OCI-LY3 (cell line): ENCODE measurements at regions not wholly inside any gene's neighbourhood (a gene's known extent, or its start where the extent isn't known, plus 50 kb on each side); places are given as distances from the start of the nearest gene placed in this dataset.
"Not testable (repeated sequence)": the region's sequence is repeated elsewhere in the genome, so short reads cannot be mapped to it uniquely, and the experiment has no call there.

Source experiments
- H2AFZ ChIP-seq: fragments of 200-600, 300-600 bp; shearing (Covaris generic); 2 replicates; pipeline ENCODE4 v1.6.0; 2014; ENCODE audit warnings: antibody characterized with exemption, low read depth, low read length
- H3K27ac ChIP-seq: fragments of 200-600, 300-600 bp; sonication (generic); 2 replicates; pipeline ENCODE4 v1.5.1; 2014; ENCODE audit warnings: mild to moderate bottlenecking, low read length, moderate library complexity, mixed read lengths
- H3K27me3 ChIP-seq: fragments of 200-600, 300-600 bp; sonication (generic); 2 replicates; pipeline ENCODE4 v1.6.1; 2014; ENCODE audit warnings: low read depth, low read length, mixed read lengths
- H3K36me3 ChIP-seq: fragments of 200-600, 300-600 bp; sonication (generic); replicated peaks from 2 replicates; pipeline ENCODE3; 2014; ENCODE audit warnings: low read depth, low read length, mixed read lengths
- H3K4me1 ChIP-seq: fragments of 300-600, 200-600 bp; sonication (generic); 2 replicates; pipeline ENCODE4 v1.6.1; 2014; ENCODE audit warnings: low read length, mixed read lengths
- H3K4me2 ChIP-seq: fragments of 200-600, 300-600 bp; sonication (generic); 2 replicates; pipeline ENCODE4 v1.6.1; 2014; ENCODE audit warnings: low read length, mixed read lengths
- H3K4me3 ChIP-seq: fragments of 300-600, 200-600 bp; sonication (generic); 2 replicates; pipeline ENCODE4 v1.5.1; 2014; ENCODE audit warnings: antibody characterized with exemption, mild to moderate bottlenecking, low read length, moderate library complexity
- H3K79me2 ChIP-seq: fragments of 300-600, 200-600 bp; shearing (Covaris generic); 2 replicates; pipeline ENCODE4 v1.6.1; 2014; ENCODE audit warnings: mild to moderate bottlenecking, low read length, mixed read lengths
- H3K9ac ChIP-seq: fragments of 300-600, 200-600 bp; shearing (Covaris generic); 2 replicates; pipeline ENCODE4 v1.6.0; 2014; ENCODE audit warnings: mild to moderate bottlenecking, low read length, moderate library complexity
- H3K9me3 ChIP-seq: fragments of 200-600, 300-600 bp; shearing (Covaris generic); 2 replicates; pipeline ENCODE4 v1.6.1; 2014; ENCODE audit warnings: low read length, mixed read lengths; ENCODE audit not compliant: insufficient read depth
- H4K20me1 ChIP-seq: fragments of 200-600, 300-600 bp; sonication (generic); 2 replicates; pipeline ENCODE4 v1.6.1; 2016; ENCODE audit warnings: low read length, mixed read lengths; ENCODE audit not compliant: insufficient read depth
- EZH2phosphoT487 ChIP-seq: fragments of 200-600 bp; shearing (Covaris generic); IDR thresholded peaks from 2 replicates; pipeline ENCODE4 v1.6.1; 2018; ENCODE audit warnings: antibody characterized with exemption, mixed run types, low read depth
- TF ChIP-seq, protein P1 (sequence below): fragments of 200-600, 300-600 bp; sonication (generic); IDR thresholded peaks from 2 replicates; pipeline ENCODE4 v1.5.1; 2014; ENCODE audit warnings: antibody characterized with exemption, low read length, low read depth

DNA sequence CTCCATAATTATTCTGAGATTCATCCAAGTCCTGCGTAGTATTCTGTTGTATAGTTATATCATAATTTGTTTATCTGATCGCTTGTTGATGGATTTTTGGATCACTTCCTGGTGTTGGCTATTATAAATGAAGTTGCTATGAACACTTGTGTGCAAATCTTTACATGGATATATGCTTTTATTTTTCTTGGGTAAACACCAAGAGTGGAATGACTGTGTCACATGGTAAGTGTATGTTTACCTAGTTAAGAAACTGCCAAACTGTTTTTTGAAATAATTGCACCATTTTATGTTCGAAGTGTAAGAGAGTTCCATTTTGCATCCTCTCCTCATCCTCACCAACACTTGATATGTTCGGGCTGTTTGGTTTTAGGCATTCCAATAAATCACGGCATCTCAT lies 360.4 kb upstream of the FRG2C start:
- Histone ChIP-seq H3K36me3 (no peaks in the 10 kb centered on the region), H3K79me2 (no peaks in the 10 kb centered on the region), H3K4me3 (no peak overlapping the region), H2AFZ (no peak overlapping the region), H3K27me3 (peaks cover 9% of the 10 kb centered on the region), H3K9ac (no peak overlapping the region), H3K4me2 (peak overlapping the region; percentile 41; the same call in 1 of the 2 replicates), H4K20me1 (no peaks in the 10 kb centered on the region), H3K27ac (peak overlapping the region; percentile 44), H3K9me3 (no peaks in the 10 kb centered on the region), H3K4me1 (peaks cover 22% of the 10 kb centered on the region)
- TF ChIP-seq, protein P1, sequence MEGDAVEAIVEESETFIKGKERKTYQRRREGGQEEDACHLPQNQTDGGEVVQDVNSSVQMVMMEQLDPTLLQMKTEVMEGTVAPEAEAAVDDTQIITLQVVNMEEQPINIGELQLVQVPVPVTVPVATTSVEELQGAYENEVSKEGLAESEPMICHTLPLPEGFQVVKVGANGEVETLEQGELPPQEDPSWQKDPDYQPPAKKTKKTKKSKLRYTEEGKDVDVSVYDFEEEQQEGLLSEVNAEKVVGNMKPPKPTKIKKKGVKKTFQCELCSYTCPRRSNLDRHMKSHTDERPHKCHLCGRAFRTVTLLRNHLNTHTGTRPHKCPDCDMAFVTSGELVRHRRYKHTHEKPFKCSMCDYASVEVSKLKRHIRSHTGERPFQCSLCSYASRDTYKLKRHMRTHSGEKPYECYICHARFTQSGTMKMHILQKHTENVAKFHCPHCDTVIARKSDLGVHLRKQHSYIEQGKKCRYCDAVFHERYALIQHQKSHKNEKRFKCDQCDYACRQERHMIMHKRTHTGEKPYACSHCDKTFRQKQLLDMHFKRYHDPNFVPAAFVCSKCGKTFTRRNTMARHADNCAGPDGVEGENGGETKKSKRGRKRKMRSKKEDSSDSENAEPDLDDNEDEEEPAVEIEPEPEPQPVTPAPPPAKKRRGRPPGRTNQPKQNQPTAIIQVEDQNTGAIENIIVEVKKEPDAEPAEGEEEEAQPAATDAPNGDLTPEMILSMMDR = no peak
- no peak for TF ChIP-seq EZH2phosphoT487

DNA sequence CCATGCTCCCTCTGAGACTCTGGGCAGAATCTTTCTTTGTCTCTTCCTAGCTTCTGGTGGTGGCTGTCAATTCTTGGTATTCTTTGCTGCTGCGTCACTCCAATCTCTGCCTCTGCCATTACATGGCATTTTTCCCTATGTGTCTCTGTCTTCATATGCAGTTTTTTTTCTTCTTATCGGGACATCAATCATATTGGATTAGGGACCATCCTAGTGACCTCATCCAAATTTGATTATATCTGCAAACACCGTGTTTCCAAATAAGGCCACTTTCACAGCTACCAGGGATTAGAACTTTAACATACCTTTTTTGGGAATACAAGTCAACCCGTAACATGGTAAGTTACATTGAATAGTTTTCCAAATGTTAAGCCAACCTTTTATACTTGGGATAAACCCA lies 358.2 kb upstream of the FRG2C start:
- peaks cover 9% of the 10 kb centered on the region for H3K27me3 ChIP-seq

DNA sequence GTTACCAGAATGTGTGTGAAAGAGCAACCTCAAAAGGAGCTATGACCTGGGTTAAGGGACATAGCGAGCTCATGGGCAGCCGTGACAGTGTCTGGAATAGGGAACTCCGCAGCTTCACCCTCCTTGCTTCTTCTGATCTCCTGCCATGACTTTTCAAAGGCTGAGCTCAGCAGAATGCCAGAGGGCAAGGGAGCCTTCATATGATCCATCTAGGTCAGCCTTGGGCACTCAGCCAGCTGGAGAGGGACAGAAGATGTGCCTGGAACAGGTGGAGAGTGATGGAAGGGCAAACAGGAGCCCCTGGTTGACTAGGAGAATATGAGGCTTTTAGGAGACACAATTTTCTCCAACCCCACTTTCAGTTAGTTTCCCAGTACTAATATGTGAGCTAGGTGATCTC lies 352.8 kb upstream of the FRG2C start:
- not testable (repeated sequence) for H3K27me3 ChIP-seq, H3K27ac ChIP-seq, H3K79me2 ChIP-seq, H4K20me1 ChIP-seq, H3K4me2 ChIP-seq, H3K9ac ChIP-seq, H3K4me3 ChIP-seq, H3K9me3 ChIP-seq, H2AFZ ChIP-seq, H3K36me3 ChIP-seq
- H3K4me1 ChIP-seq = peaks cover 41% of the 10 kb centered on the region

More for the DNA sequence above, 358.2 kb upstream of the FRG2C start:
- Histone ChIP-seq H3K4me3 (no peak overlapping the region), H3K4me1 (peaks cover 22% of the 10 kb centered on the region), H3K9ac (no peak overlapping the region), H2AFZ (no peak overlapping the region), H4K20me1 (no peaks in the 10 kb centered on the region), H3K27ac (no peak overlapping the region), H3K4me2 (no peak overlapping the region), H3K36me3 (no peaks in the 10 kb centered on the region), H3K9me3 (no peaks in the 10 kb centered on the region), H3K79me2 (no peaks in the 10 kb centered on the region)
- TF ChIP-seq, protein P1 = no peak
- TF ChIP-seq EZH2phosphoT487 = no peak

DNA sequence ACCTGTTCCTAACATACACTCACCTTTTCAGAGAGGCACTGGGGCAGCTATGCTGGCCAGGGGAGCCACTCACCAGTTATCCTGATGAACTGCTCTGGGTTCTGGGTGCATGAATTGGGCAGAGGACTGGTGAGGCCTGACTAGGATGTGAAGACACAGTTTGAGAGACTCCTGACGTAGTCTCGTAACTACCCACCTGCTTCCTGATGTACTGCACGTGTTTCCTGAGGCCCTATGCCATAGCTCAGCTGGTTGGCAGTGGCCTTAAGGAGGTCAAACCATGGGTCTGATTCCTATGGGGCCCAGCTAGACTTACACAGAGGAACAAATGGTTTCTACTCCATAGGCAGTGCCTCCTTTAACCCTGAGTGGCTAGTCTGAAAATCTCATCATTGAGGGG lies 351.7 kb upstream of the FRG2C start:
- H3K9me3 ChIP-seq, H3K9ac ChIP-seq, H3K4me3 ChIP-seq, H3K27me3 ChIP-seq, H3K36me3 ChIP-seq, H3K27ac ChIP-seq, H2AFZ ChIP-seq, H3K79me2 ChIP-seq, H4K20me1 ChIP-seq: not testable (repeated sequence)
- Histone ChIP-seq H3K4me1 (peaks cover 44% of the 10 kb centered on the region), H3K4me2 (peak overlapping the region; percentile 44)

DNA sequence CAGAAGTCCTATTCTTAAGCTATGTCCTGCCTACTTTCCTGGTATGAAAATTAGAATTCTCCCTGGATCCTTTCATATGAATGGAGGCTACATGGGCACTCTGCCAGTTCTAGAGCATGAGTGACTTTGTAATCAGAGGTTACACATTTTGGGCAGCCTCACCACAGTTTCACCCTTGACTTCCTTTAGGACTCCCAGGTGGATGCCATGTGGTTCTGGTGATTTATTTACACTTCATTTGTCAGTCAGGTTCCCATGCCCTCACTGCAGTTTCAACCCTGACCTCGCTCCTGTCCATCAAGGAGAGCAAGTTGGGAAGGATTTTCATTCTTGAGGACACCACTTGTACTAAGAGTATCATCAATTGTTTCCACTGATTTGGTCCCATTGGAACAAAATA lies 344.4 kb upstream of the FRG2C start:
- not testable (repeated sequence) for H3K36me3 ChIP-seq, H3K27ac ChIP-seq
- peaks cover 37% of the 10 kb centered on the region for H3K4me1 ChIP-seq

DNA sequence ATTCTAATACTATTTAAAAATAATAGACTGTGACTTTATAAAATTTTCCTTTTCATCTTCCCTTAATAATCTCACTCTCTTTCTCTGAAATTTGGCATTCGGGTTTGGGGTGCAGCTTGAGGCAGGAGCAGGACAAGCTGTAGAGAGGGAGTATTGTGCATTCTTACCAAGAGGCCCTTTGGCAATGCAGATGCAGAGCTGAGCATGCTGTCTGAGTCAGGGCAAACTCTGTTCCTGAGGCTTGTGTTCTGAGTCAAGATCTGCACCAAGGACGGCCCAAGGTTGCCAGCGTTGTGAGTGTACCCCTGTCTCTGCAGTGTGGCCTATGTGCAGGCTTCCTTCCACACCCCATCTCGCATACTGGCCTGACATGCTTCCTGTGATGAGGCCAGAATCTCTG lies 343.8 kb upstream of the FRG2C start:
- TF ChIP-seq, protein P1 = no peak
- TF ChIP-seq EZH2phosphoT487 = no peak
- Histone ChIP-seq H3K4me3 (no peak overlapping the region), H3K27me3 (no peaks in the 10 kb centered on the region; the same call in 1 of the 2 replicates), H3K79me2 (no peaks in the 10 kb centered on the region), H3K4me1 (peaks cover 31% of the 10 kb centered on the region), H3K9me3 (0 out of 2 replicates have a peak, but pooled peaks cover 3% of the 10 kb centered on the region), H3K36me3 (no peaks in the 10 kb centered on the region), H3K27ac (no peak overlapping the region), H3K4me2 (no peak overlapping the region), H4K20me1 (no peaks in the 10 kb centered on the region), H2AFZ (no peak overlapping the region), H3K9ac (no peak overlapping the region)

More for the DNA sequence above, 344.4 kb upstream of the FRG2C start:
- H3K9ac ChIP-seq, H3K27me3 ChIP-seq, H3K4me2 ChIP-seq, H3K79me2 ChIP-seq, H3K4me3 ChIP-seq, H2AFZ ChIP-seq, H3K9me3 ChIP-seq, H4K20me1 ChIP-seq: not testable (repeated sequence)
